CD4-positive, alpha-beta T cell (primary cell): ENCODE measurements at regions not wholly inside any gene's neighbourhood (a gene's known extent, or its start where the extent isn't known, plus 50 kb on each side); places are given as distances from the start of the nearest gene placed in this dataset.

Experiments used
- ATAC-seq: fragments of 200-7000 bp; cut with Tn5 transposase; one replicate; pipeline ENCODE4 v1.10.0; 2022; ENCODE audit warnings: mild to moderate bottlenecking; ENCODE audit not compliant: poor library complexity
- CTCF ChIA-PET: fragments of 350-600 bp; sonication (Branson Sonifier 250); formaldehyde crosslinking; loops from one replicate; lab custom pipeline; 2021; ENCODE audit warnings: antibody characterized with exemption, inconsistent platforms; lab: Charles Lee
- POLR2A ChIA-PET: fragments of 350-600 bp; sonication (Branson Sonifier 250); formaldehyde crosslinking; loops from one replicate; lab custom pipeline; 2021; ENCODE audit warnings: antibody characterized with exemption, inconsistent platforms; lab: Charles Lee
- DNase-seq, 14 experiments: peaks; one replicate each; pipeline ENCODE4 v3.0.0-alpha.2; 2013 to 2020; ENCODE audit warnings: mixed read lengths in 2 of 14
- H3K27ac ChIP-seq, 2 donors: one replicate each; pipeline versions ENCODE4 v1.5.1 to v1.7.0; 2013; ENCODE audit warnings: low read length in 2 of 2, low read depth in 1 of 2, mild to moderate bottlenecking in 1 of 2
- H3K27me3 ChIP-seq, 2 experiments: 1 replicate in 1 of 2; 2 replicates in 1 of 2; pipeline versions ENCODE4 v1.6.1 to v1.7.0; 2013; ENCODE audit warnings: low read length in 2 of 2, control low read depth in 1 of 2, mild to moderate bottlenecking in 1 of 2, moderate library complexity in 1 of 2; ENCODE audit not compliant: insufficient read depth in 2 of 2, control insufficient read depth in 1 of 2
- H3K36me3 ChIP-seq: one replicate; pipeline ENCODE4 v1.6.1; 2013; ENCODE audit warnings: low read length, control low read depth; ENCODE audit not compliant: insufficient read depth
- H3K4me1 ChIP-seq: one replicate; pipeline ENCODE4 v1.6.1; 2013; ENCODE audit warnings: low read length, control low read depth; ENCODE audit not compliant: insufficient read depth
- H3K4me3 ChIP-seq: one replicate; pipeline ENCODE4 v1.5.1; 2013; ENCODE audit warnings: mild to moderate bottlenecking, low read length, moderate library complexity
- H3K9me3 ChIP-seq, 2 experiments: 1 replicate in 1 of 2; 2 replicates in 1 of 2; pipeline versions ENCODE4 v1.6.1 to v1.7.0; 2013; ENCODE audit warnings: low read length in 2 of 2, mild to moderate bottlenecking in 2 of 2, control low read depth in 1 of 2, moderate library complexity in 1 of 2; ENCODE audit not compliant: control insufficient read depth in 1 of 2, insufficient read depth in 1 of 2
- H3K27ac Mint-ChIP-seq: one replicate; pipeline ENCODE4 v1.8.0; 2020; ENCODE audit warnings: mixed read lengths
- H3K27me3 Mint-ChIP-seq: one replicate; pipeline ENCODE4 v1.8.0; 2021; ENCODE audit warnings: mixed read lengths
- H3K36me3 Mint-ChIP-seq: one replicate; pipeline ENCODE4 v1.8.0; 2021; ENCODE audit warnings: low read depth, mixed read lengths
- H3K4me1 Mint-ChIP-seq: one replicate; pipeline ENCODE4 v1.8.0; 2021; ENCODE audit warnings: low read depth, mixed read lengths
- H3K4me3 Mint-ChIP-seq: one replicate; pipeline ENCODE4 v1.8.0; 2020; ENCODE audit warnings: mild to moderate bottlenecking, mixed read lengths
- H3K9me3 Mint-ChIP-seq: one replicate; pipeline ENCODE4 v1.8.0; 2020; ENCODE audit warnings: mixed read lengths
- intact Hi-C, 2 experiments: fragments of 100-400 bp; cut with DNase I in 1 of 2; cut with micrococcal nuclease in 1 of 2; formaldehyde crosslinking; loops; one replicate each; pipeline versions ENCODE4 v1.15.1 to v1.9.0; 2023 to 2025; cut with DNase I, micrococcal nuclease
- TF ChIP-seq, protein P1 (sequence below): fragments of 200-600 bp; IDR thresholded peaks from one replicate; pipeline ENCODE4 v1.8.0; 2022; ENCODE audit warnings: antibody characterized with exemption, mild to moderate bottlenecking

DNA sequence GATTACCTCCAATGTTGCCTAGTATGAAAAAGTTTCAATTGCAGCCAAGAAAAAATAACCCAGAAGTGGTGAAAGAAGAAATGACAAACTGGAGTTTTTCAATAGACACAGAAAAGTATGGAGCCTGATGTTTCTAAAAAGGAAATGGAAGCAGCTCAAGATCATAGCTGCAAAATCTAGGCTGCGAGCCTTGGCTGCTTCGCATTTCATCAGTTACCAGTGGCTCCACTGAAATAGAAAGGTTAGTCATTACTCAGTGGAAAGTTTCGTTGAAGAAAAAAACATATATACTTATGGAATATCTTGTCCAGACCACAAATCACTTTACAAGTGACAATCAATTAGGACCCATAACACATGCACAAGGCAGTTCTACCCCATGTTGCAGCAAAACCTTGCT lies 206.8 kb upstream of the SOX9 start:
- ATAC-seq (no peak), DNase-seq (no peak)
- Mint-ChIP-seq H3K4me3 (no peak overlapping the region), H3K27ac (no peak overlapping the region), H3K36me3 (no peaks in the 10 kb centered on the region), H3K9me3 (peaks cover 6% of the 10 kb centered on the region), H3K4me1 (no peaks in the 10 kb centered on the region), H3K27me3 (no peaks in the 10 kb centered on the region)
- intact Hi-C loops, result no loop called here
- CTCF ChIA-PET, result no interaction called here
- Histone ChIP-seq H3K9me3 (no peaks in the 10 kb centered on the region), H3K4me3 (no peak overlapping the region), H3K4me1 (no peaks in the 10 kb centered on the region), H3K27ac (no peak overlapping the region), H3K36me3 (no peaks in the 10 kb centered on the region), H3K27me3 (no peaks in the 10 kb centered on the region)
- TF ChIP-seq, protein P1, sequence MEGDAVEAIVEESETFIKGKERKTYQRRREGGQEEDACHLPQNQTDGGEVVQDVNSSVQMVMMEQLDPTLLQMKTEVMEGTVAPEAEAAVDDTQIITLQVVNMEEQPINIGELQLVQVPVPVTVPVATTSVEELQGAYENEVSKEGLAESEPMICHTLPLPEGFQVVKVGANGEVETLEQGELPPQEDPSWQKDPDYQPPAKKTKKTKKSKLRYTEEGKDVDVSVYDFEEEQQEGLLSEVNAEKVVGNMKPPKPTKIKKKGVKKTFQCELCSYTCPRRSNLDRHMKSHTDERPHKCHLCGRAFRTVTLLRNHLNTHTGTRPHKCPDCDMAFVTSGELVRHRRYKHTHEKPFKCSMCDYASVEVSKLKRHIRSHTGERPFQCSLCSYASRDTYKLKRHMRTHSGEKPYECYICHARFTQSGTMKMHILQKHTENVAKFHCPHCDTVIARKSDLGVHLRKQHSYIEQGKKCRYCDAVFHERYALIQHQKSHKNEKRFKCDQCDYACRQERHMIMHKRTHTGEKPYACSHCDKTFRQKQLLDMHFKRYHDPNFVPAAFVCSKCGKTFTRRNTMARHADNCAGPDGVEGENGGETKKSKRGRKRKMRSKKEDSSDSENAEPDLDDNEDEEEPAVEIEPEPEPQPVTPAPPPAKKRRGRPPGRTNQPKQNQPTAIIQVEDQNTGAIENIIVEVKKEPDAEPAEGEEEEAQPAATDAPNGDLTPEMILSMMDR, result no peak
- POLR2A ChIA-PET, result no interaction called here

DNA sequence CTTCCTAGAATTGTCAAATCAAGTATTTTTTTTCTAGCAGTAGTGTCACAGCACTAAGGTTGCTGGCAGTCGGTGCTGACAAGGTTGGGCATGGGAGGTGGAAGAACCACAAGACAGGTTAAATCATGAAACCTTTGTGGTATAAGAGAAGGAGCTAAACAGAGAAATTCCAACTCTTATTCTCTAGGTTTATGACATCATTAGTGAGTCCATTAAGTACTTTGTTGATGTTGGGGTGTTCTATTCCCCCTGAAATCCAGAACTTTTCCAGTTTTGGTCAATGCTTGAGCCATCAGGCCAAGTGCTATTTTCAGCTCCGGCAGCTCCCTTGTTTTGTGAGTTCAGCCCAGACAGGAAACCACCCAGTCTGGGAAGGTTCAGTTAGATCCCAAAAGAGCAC lies 206.0 kb upstream of the SOX9 start:
- no peaks in the 10 kb centered on the region for H3K27me3 Mint-ChIP-seq
- DNase-seq (no peak), ATAC-seq (no peak)
- H3K4me1 Mint-ChIP-seq, result no peaks in the 10 kb centered on the region
- POLR2A ChIA-PET, result no interaction called here
- H3K27ac ChIP-seq, result no peak overlapping the region
- no peak overlapping the region for H3K4me3 Mint-ChIP-seq
- no peak overlapping the region for H3K4me3 ChIP-seq
- peaks cover 7% of the 10 kb centered on the region for H3K9me3 Mint-ChIP-seq
- H3K27ac Mint-ChIP-seq, result no peak overlapping the region
- no peaks in the 10 kb centered on the region for H3K36me3 Mint-ChIP-seq
- CTCF ChIA-PET, result no interaction called here
- no peaks in the 10 kb centered on the region for H3K4me1 ChIP-seq
- no peaks in the 10 kb centered on the region for H3K27me3 ChIP-seq
- intact Hi-C loops, result no loop called here
- TF ChIP-seq, protein P1, result no peak
- H3K9me3 ChIP-seq, result no peaks in the 10 kb centered on the region
- no peaks in the 10 kb centered on the region for H3K36me3 ChIP-seq

DNA sequence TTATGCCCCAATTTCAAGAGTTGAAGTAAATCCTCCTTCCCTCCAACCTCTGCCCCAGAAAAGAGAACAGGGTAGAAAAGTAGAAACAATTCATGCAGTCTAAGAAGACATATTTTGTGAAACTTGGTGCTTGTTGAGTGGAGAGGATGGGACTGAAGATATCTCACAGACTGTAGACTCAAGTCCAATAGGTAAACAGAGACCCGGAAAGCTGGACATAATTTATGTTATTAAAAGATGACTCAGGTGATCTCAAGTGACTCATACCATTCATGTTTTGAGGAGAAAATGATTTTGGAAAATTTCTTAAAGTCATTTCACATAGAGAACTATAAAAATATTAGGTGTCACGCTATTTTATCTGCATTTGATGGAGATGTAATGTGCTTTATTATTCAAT lies 203.1 kb upstream of the SOX9 start:
- Mint-ChIP-seq H3K4me3 (no peak overlapping the region), H3K4me1 (no peaks in the 10 kb centered on the region), H3K27me3 (no peaks in the 10 kb centered on the region), H3K36me3 (no peaks in the 10 kb centered on the region), H3K9me3 (peaks cover 4% of the 10 kb centered on the region), H3K27ac (no peak overlapping the region)
- intact Hi-C loops, result no loop called here
- H3K27me3 ChIP-seq, result no peaks in the 10 kb centered on the region
- no peak for ATAC-seq
- POLR2A ChIA-PET, result no interaction called here
- H3K27ac ChIP-seq, result no peak overlapping the region
- no peak for DNase-seq
- H3K36me3 ChIP-seq, result no peaks in the 10 kb centered on the region
- CTCF ChIA-PET, result no interaction called here
- TF ChIP-seq, protein P1, result no peak
- H3K4me3 ChIP-seq, result no peak overlapping the region
- H3K9me3 ChIP-seq, result no peaks in the 10 kb centered on the region
- H3K4me1 ChIP-seq, result no peaks in the 10 kb centered on the region
